PC-3 (cell line): ENCODE measurements at regions not wholly inside any gene's neighbourhood (a gene's known extent, or its start where the extent isn't known, plus 50 kb on each side); places are given as distances from the start of the nearest gene placed in this dataset.

ENCODE experiments used
- EZH2 ChIP-seq: fragments of 300-600 bp; sonication (generic); IDR thresholded peaks from one replicate; pipeline ENCODE4 v1.6.1; 2017; ENCODE audit warnings: antibody characterized with exemption, mild to moderate bottlenecking, low read length; ENCODE audit not compliant: unreplicated experiment
- TF ChIP-seq, protein P1 (sequence below): fragments of 300-600 bp; sonication (generic); conservative IDR thresholded peaks from 2 replicates; pipeline ENCODE4 v1.5.1; 2017; ENCODE audit warnings: antibody characterized with exemption, low read depth, mild to moderate bottlenecking, low read length

DNA sequence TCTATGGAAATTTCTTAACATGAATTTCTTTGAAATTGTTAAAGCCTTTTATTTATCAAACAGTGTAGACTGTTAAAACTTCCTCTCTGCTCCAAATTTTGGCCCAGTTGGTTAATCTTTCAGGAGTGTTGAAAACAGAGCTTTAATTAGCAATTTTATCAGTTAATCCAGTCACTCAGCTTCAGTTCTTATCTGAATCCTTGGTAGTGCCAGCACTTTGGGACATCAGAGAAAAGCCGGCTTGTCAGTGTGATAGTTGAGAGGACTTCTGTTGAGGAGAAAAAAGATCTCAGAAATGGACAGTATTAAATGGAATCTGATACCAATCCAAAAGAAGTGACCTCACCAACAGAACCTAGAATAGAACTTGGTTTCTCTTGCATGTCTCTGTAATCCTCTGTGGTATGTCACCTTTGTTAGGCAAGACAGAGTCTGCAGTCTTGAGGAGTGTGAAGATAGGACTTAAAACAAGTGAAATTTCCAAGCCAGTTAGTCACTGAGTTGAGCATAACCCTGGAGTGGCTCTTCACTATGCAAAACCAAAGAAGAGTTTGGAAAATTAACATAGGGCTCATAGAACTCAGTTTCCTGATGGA, 251.8 kb downstream of the NNT start:
- TF ChIP-seq, protein P1, sequence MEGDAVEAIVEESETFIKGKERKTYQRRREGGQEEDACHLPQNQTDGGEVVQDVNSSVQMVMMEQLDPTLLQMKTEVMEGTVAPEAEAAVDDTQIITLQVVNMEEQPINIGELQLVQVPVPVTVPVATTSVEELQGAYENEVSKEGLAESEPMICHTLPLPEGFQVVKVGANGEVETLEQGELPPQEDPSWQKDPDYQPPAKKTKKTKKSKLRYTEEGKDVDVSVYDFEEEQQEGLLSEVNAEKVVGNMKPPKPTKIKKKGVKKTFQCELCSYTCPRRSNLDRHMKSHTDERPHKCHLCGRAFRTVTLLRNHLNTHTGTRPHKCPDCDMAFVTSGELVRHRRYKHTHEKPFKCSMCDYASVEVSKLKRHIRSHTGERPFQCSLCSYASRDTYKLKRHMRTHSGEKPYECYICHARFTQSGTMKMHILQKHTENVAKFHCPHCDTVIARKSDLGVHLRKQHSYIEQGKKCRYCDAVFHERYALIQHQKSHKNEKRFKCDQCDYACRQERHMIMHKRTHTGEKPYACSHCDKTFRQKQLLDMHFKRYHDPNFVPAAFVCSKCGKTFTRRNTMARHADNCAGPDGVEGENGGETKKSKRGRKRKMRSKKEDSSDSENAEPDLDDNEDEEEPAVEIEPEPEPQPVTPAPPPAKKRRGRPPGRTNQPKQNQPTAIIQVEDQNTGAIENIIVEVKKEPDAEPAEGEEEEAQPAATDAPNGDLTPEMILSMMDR: no peak
- no peak for TF ChIP-seq EZH2
